GM12878 (cell line): ENCODE measurements at regions not wholly inside any gene's neighbourhood (a gene's known extent, or its start where the extent isn't known, plus 50 kb on each side); places are given as distances from the start of the nearest gene placed in this dataset.

Experiments
- ATAC-seq: fragments of 200-7000 bp; cut with Tn5 transposase; 3 replicates; pipeline ENCODE4 v1.9.1; 2020; ENCODE audit warnings: mild to moderate bottlenecking, moderate library complexity
- BruUV-seq: library from RNA; stranded (reverse); fragments of 400-500 nt; replicated peaks from 2 replicates; lab custom pipeline; 2021; lab: Mats Ljungman, UMichigan
- CTCF ChIA-PET: fragments of 300-600 bp; sonication (Branson Sonifier 250); formaldehyde crosslinking; extraction: SDS; loops from one replicate; lab custom pipeline; 2021; ENCODE audit warnings: inconsistent platforms; lab: Yijun Ruan, JAX
- POLR2A ChIA-PET: fragments of 350-600 bp; formaldehyde crosslinking; extraction: SDS; loops from one replicate; lab custom pipeline; 2021; ENCODE audit warnings: inconsistent platforms; lab: Charles Lee
- RAD21 ChIA-PET: fragments of 300-600 bp; sonication (Branson Sonifier 250); formaldehyde crosslinking; loops from one replicate; lab custom pipeline; 2023; ENCODE audit warnings: antibody characterized with exemption; ENCODE audit not compliant: unreplicated experiment; lab: Charles Lee
- SMC1A ChIA-PET: fragments of 300-600 bp; sonication (Branson Sonifier 250); formaldehyde crosslinking; loops from one replicate; lab custom pipeline; 2023; ENCODE audit not compliant: unreplicated experiment, uncharacterized antibody; lab: Charles Lee
- DNase-seq: peaks from one replicate; pipeline ENCODE4 v3.0.0-alpha.2; 2011; ENCODE audit warnings: low read depth, low spot score
- FAIRE-seq: peaks from 3 replicates; lab custom pipeline; 2011; peaks lifted over from hg19 to GRCh38; lab: Jason Lieb, UNC
- H2AFZ ChIP-seq: 2 replicates; pipeline ENCODE4 v1.6.0; 2011; ENCODE audit warnings: low read depth, low read length, control low read depth; ENCODE audit not compliant: control insufficient read depth
- H3K27ac ChIP-seq: 2 replicates; pipeline ENCODE4 v1.5.1; 2011; ENCODE audit warnings: control low read depth; ENCODE audit not compliant: control insufficient read depth, insufficient read depth
- H3K27me3 ChIP-seq, 2 experiments: replicated peaks in 1 of 2; 2 replicates each; pipeline versions ENCODE4 v1.6.0 to v1.6.1; 2011; ENCODE audit warnings: low read length in 1 of 2; ENCODE audit not compliant: control insufficient read depth in 2 of 2, insufficient read depth in 2 of 2
- H3K36me3 ChIP-seq, 2 experiments: 2 replicates each; pipeline ENCODE4 v1.5.1; 2011; ENCODE audit warnings: low read length in 1 of 2; ENCODE audit not compliant: control insufficient read depth in 2 of 2, insufficient read depth in 2 of 2
- H3K4me1 ChIP-seq: 2 replicates; pipeline ENCODE4 v1.6.1; 2011; ENCODE audit warnings: mild to moderate bottlenecking, low read length, moderate library complexity, mixed read lengths; ENCODE audit not compliant: control insufficient read depth, insufficient read depth
- H3K4me2 ChIP-seq: 2 replicates; pipeline ENCODE4 v1.6.0; 2011; ENCODE audit warnings: control low read depth; ENCODE audit not compliant: control insufficient read depth, insufficient read depth
- H3K4me3 ChIP-seq: fragments of 200-600 bp; sonication (generic); 2 replicates; pipeline ENCODE4 v1.5.1; 2016
- H3K79me2 ChIP-seq: 2 replicates; pipeline ENCODE4 v1.6.0; 2011; ENCODE audit warnings: low read length; ENCODE audit not compliant: control insufficient read depth, insufficient read depth
- H3K9ac ChIP-seq: 2 replicates; pipeline ENCODE4 v1.8.0; 2011; ENCODE audit warnings: low read length, control low read depth, mixed read lengths; ENCODE audit not compliant: control insufficient read depth, insufficient read depth
- H3K9me3 ChIP-seq: replicated peaks from 3 replicates; pipeline ENCODE4 v1.5.1; 2011; ENCODE audit warnings: mild to moderate bottlenecking, low read length; ENCODE audit not compliant: control insufficient read depth, insufficient read depth
- H4K20me1 ChIP-seq: 2 replicates; pipeline ENCODE4 v1.6.0; 2011; ENCODE audit not compliant: control insufficient read depth, insufficient read depth
- BACH1 ChIP-seq: fragments of 450-650 bp; IDR thresholded peaks from 2 replicates; pipeline ENCODE4 v1.6.1; 2017; ENCODE audit warnings: mild to moderate bottlenecking, borderline replicate concordance
- CHD4 ChIP-seq: fragments of 200-600 bp; sonication (generic); IDR thresholded peaks from 2 replicates; pipeline ENCODE4 v1.6.1; 2016; ENCODE audit warnings: mild to moderate bottlenecking
- KLF5 ChIP-seq: fragments of 450-650 bp; IDR thresholded peaks from 2 replicates; pipeline ENCODE4 v1.6.1; 2014; ENCODE audit warnings: mild to moderate bottlenecking; ENCODE audit not compliant: partially characterized antibody
- NFXL1 ChIP-seq: fragments of 450-650 bp; IDR thresholded peaks from 2 replicates; pipeline ENCODE4 v1.6.1; 2017; ENCODE audit warnings: antibody characterized with exemption, mild to moderate bottlenecking, borderline replicate concordance
- NR2C1 ChIP-seq: fragments of 450-650 bp; IDR thresholded peaks from 2 replicates; pipeline ENCODE4 v1.6.1; 2017; ENCODE audit warnings: antibody characterized with exemption, mild to moderate bottlenecking, moderate library complexity
- RFX5 ChIP-seq: IDR thresholded peaks from 2 replicates; pipeline ENCODE4 v1.6.1; 2011; ENCODE audit warnings: low read depth, low read length, improper control_type of control experiment
- SMC3 ChIP-seq: IDR thresholded peaks from 2 replicates; pipeline ENCODE4 v1.6.1; 2011; ENCODE audit warnings: low read length, improper control_type of control experiment, borderline replicate concordance
- TARDBP ChIP-seq: IDR thresholded peaks from 2 replicates; pipeline ENCODE4 v1.6.1; 2016; ENCODE audit warnings: borderline replicate concordance
- WGBS: methylation state at CpG from one replicate; pipeline ENCODE4 v1.1.6; 2016; ENCODE audit warnings: low lambda C conversion rate; ENCODE audit not compliant: insufficient replicate concordance, insufficient coverage; ENCODE audit errors: missing lambda C conversion rate; 5-methylcytosine and 5-hydroxymethylcytosine counted together
- in situ Hi-C: fragments of 300-500 bp; cut with MboI; formaldehyde crosslinking; loops from 9 replicates; pipeline ENCODE4 v1.14.3; 2018; ENCODE audit warnings: mixed read lengths
- intact Hi-C: fragments of 100-400 bp; cut with micrococcal nuclease; formaldehyde crosslinking; loops from one replicate; pipeline ENCODE4 v1.14.2; 2022; ENCODE audit not compliant: unreplicated experiment
- TF ChIP-seq, protein P1 (sequence below): fragments of 450-650 bp; IDR thresholded peaks from 2 replicates; pipeline ENCODE4 v1.6.1; 2017; ENCODE audit warnings: borderline replicate concordance
- TF ChIP-seq, protein P2 (sequence below): fragments of 450-650 bp; IDR thresholded peaks from 2 replicates; pipeline ENCODE4 v1.6.1; 2018; ENCODE audit warnings: mild to moderate bottlenecking, low read depth, moderate library complexity; ENCODE audit not compliant: partially characterized antibody

DNA sequence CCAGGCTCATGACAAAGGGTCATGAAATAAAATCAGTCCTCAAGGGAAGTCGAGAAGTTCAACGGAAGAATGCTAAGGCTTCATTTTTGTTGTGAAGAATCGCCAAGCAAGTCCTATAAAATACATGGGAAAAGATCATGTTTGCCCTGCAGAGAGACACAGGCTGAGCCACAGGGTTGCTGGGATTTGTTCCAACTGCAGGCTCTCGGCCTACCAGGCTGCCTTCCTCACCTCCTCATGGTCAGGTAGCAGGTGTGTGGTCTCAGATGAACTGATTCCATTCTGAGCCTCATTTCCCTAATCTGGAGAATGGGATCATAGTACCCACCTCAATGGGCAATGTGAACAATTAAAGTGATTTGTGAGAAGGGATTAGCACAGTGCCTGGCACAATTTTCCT, 114.9 kb upstream of the SPATA13 start (continued):
- no peak for TF ChIP-seq TARDBP
- no peak for TF ChIP-seq SMC3
- no peak for TF ChIP-seq KLF5
- TF ChIP-seq, protein P1, sequence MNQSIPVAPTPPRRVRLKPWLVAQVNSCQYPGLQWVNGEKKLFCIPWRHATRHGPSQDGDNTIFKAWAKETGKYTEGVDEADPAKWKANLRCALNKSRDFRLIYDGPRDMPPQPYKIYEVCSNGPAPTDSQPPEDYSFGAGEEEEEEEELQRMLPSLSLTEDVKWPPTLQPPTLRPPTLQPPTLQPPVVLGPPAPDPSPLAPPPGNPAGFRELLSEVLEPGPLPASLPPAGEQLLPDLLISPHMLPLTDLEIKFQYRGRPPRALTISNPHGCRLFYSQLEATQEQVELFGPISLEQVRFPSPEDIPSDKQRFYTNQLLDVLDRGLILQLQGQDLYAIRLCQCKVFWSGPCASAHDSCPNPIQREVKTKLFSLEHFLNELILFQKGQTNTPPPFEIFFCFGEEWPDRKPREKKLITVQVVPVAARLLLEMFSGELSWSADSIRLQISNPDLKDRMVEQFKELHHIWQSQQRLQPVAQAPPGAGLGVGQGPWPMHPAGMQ: no peak
- TF ChIP-seq NFXL1: no peak
- TF ChIP-seq, protein P2, sequence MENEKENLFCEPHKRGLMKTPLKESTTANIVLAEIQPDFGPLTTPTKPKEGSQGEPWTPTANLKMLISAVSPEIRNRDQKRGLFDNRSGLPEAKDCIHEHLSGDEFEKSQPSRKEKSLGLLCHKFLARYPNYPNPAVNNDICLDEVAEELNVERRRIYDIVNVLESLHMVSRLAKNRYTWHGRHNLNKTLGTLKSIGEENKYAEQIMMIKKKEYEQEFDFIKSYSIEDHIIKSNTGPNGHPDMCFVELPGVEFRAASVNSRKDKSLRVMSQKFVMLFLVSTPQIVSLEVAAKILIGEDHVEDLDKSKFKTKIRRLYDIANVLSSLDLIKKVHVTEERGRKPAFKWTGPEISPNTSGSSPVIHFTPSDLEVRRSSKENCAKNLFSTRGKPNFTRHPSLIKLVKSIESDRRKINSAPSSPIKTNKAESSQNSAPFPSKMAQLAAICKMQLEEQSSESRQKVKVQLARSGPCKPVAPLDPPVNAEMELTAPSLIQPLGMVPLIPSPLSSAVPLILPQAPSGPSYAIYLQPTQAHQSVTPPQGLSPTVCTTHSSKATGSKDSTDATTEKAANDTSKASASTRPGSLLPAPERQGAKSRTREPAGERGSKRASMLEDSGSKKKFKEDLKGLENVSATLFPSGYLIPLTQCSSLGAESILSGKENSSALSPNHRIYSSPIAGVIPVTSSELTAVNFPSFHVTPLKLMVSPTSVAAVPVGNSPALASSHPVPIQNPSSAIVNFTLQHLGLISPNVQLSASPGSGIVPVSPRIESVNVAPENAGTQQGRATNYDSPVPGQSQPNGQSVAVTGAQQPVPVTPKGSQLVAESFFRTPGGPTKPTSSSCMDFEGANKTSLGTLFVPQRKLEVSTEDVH: no peak
- TF ChIP-seq RFX5: no peak
- no peak for TF ChIP-seq CHD4
- no peak for TF ChIP-seq BACH1

DNA sequence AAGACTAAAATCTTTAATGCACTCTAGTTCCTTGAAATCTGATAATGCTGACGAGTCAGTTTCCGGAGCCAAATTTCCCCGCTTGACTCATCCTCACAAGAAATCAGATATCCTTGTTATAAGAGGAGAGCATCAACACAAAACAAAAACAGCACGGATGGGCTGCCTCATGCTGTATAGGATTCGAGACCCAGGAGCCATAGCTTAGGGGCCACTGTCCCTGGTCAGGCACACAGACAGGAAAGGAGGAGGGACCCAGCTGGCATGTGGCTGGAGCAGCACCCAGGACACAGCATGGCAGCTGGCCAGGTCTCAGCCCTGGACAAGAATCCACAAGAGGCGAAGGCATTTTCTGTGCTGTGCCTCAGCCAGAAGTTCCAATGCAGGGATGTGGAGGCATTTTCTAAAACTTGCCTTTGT, 110.2 kb upstream of the SPATA13 start:
- BruUV-seq: no TSS peak
- RAD21 ChIA-PET: interaction anchor here (1.4 kb wide), 1 partner anchor 10 kb away, joined by 3 read pairs; no protein-coding TSS in a partner anchor

More for the DNA sequence above, 110.2 kb upstream of the SPATA13 start:
- H3K27me3 ChIP-seq: no peaks in the 10 kb centered on the region; a peak in 1 of 4 replicates
- H3K4me3 ChIP-seq: no peak overlapping the region
- CTCF ChIA-PET: interaction anchor here (5.3 kb wide), 1 partner anchor 168 kb away, joined by 82 read pairs; no protein-coding TSS in a partner anchor
- 40% methylated on average over 6 of the region's 6 CpGs for WGBS
- H3K27ac ChIP-seq: no peak overlapping the region
- H3K79me2 ChIP-seq: no peaks in the 10 kb centered on the region
- no peak overlapping the region for H3K4me2 ChIP-seq
- in situ Hi-C loops (no loop called here), intact Hi-C loops (no loop called here)
- ATAC-seq (no peak), FAIRE-seq (no peak), DNase-seq (no peak)
- POLR2A ChIA-PET: no interaction called here
- no peaks in the 10 kb centered on the region for H4K20me1 ChIP-seq
- no peak overlapping the region for H2AFZ ChIP-seq
- H3K9me3 ChIP-seq: no peaks in the 10 kb centered on the region; the same call in 2 of the 3 replicates
- no peaks in the 10 kb centered on the region for H3K36me3 ChIP-seq
- no peaks in the 10 kb centered on the region for H3K4me1 ChIP-seq
- SMC1A ChIA-PET: interaction anchor here (1.4 kb wide), 1 partner anchor 9 kb away, joined by 4 read pairs; no protein-coding TSS in a partner anchor
- no peak overlapping the region for H3K9ac ChIP-seq
- no peak for TF ChIP-seq NR2C1
